Activated naive CD4-positive, alpha-beta T cell treated with Interleukin-2 at 50 U/mL for 16 hours (primary cell): ENCODE measurements at regions not wholly inside any gene's neighbourhood (a gene's known extent, or its start where the extent isn't known, plus 50 kb on each side); places are given as distances from the start of the nearest gene placed in this dataset.
"Not testable (repeated sequence)": the region's sequence is repeated elsewhere in the genome, so short reads cannot be mapped to it uniquely, and the experiment has no call there.

Experiments
- DNase-seq: peaks from one replicate; pipeline ENCODE4 v3.0.0-alpha.2; 2020

DNA sequence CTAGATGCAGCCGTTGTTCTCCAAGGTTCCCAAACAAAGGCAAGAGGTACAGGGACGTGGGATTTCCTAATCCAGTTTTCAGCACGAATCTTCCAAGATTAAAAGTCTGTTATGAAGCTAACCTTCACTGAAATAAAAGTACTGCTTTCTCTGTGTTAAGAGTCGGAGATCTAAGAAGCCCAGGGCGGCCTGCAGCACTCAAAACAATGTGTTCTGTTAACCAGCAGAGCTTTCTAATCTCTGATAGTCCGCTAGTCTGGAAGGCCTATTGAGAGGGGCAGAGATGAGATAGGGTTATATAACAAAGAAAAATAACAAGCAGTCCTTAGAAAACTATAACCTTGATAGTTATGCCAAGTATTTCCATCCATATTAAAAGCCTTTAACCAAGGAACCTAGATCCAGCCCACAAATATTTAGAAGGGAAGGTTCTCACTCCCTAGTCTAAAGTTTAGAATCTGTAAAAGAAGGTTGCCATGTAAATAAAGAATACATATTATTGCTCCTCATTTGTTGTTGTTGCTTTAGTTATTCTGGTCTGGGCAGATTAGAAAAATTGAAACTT is 106.3 kb upstream of the SVIL start:
- no peak for DNase-seq

GRCh38 chr10:29738341-29738740 is 103.6 kb upstream of the SVIL start:
- no peak for DNase-seq

DNA sequence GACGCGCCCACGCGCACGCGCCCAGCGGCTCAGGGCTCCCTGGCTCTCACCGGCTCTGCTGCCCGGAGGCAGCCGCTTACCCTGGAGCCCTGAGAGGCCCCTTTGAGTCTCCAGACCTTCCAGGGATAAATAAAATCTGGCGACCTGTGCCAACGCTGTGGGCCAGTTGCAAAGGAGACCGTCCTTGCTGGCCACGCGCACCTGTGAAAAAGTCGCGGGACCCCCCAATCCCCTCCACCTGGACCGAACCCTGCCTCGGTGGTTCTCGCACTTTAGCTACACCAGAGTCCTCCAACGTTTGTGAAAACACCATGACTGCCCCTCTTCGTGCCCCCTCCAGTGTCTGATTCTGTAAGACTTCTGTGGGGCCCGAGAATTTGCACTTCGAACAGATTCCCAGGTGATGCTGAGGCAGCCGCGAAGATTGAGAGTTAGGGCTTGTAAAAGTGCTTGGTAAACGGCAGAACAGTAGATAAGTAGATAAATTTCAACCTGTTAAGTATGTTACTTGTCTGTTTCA is 102.4 kb upstream of the SVIL start:
- DNase-seq, result peak; percentile 29

DNA sequence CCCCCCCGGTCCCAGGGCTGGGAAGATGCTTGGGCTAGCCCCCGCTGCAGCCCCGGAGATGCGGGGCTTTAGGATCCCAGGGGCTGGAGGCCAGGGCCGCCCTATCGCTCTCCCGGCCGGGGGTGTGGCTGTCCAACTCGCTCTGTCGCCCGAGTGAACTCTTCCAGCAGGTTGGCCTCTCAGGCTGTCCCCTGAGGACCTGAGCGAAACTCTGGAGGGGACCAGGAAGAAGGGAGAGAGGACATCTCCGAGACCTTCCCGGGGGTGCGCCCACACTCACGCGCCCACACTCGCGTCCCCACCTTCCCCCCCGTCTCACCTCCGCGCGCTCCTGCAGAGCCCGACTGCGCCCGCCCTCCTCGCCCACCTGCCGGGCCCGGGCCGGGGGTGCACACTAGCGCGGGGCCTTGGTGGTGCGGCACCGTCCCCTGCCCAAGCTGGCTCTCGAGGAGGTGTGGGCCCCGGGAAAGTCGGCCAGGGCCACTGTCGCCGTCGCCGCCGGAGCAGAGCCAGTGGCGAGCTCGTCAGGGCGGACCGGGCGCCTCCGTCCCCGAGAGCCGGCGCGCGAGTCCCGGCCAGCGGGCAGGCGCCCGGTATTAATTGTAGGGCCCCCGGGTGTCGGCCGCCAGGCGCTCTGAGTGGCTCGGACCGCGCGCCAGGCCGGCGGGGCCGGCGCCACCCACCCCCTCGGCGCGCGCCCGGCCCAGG is 101.7 kb upstream of the SVIL start:
- peak; percentile 24 for DNase-seq

- peak; percentile 87 for DNase-seq
These were observed 101.0 kb upstream of the SVIL start for GRCh38 chr10:29735628-29736365.

DNA sequence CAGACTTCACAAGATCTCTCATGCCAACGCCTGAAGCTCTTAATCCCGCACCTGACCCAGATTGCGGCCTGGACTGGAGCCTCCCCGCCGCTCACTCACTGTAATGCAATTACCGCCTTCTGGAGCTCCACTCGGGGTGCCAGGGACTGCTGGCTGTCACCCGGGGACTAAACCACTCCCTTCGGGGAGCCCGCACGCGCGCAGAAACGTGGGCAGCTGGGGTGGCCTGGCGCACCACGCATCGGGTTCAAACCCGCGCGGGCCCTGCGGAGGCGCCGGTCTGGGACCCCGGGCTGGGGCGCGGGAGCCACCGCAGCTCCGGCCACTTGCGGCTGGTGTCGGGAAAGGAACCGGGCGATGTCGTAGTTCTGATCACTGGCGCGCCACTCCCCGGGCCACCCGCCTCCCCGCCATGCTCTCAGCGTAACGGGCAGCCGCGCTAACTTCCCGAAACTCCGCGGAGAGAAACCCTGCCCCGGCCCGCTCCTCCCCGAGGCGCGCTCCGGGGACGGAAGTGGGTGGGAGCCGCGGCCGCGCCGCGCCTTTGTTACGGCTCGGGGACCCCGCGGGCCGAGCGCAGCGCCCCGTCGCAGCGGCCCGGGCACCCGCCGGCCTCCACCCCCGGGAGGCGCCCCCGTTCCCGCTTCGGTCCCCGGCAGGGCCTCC is 100.3 kb upstream of the SVIL start:
- DNase-seq, result peak; percentile 53

DNA sequence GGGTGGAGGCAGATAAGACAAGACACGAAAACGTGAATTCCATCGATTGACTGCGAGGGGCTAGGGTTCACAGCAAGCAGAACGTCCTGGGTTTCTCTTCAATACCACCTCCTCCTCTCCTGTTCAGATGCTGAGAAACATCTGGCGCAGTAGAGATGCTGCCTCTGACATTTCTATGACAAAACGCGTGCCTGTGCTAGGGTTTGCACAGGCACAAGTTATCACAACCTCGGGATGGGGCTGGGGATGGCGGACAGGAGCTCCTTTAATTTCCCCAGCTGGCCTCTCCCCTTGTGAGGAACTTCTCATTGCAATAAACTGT is 99.8 kb upstream of the SVIL start:
- DNase-seq, result no peak

DNA sequence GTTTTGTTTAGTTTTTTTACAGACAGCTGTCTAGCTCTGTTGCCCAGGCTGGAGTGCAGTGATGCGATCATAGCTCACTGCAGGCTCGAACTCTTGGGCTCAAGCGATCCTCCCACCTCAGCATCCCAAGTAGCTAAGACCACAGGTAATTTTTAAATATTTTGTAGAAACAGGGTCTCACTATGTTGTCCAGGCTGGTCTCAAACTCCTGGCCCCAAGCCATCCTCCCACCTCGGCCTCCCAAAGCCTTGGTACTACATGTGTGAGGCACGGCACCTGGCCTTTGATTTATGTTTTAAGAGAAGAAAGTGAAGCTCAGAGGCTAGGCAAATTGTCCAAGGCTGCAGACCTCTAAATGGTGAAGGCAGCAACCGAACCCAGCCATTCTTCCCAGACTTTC is 98.6 kb upstream of the SVIL start:
- no peak for DNase-seq

DNA sequence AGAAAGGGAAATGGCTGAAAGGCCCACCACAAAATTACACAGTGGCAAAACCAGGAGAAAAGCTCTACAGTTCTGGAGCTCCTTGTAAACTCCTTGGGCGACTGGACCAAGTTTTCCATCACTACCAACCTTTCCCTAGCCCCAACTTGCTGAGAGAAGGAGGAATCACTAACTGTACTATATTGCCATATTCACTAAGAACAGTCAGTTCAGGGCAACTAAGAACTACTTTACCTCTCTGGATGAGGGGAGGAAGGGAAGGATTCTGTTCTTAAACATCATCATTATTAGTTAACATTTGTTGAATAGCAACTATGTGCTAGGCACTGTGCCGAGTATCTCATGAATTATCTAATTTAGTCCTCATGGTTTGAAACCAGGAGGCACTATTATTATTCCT is 98.1 kb upstream of the SVIL start:
- no peak for DNase-seq

GRCh38 chr10:29731760-29732159 is 97.0 kb upstream of the SVIL start:
- DNase-seq, result no peak

- no peak for DNase-seq
These were observed 96.2 kb upstream of the SVIL start for GRCh38 chr10:29730969-29731368.

GRCh38 chr10:29730458-29730857 is 95.7 kb upstream of the SVIL start:
- no peak for DNase-seq

DNA sequence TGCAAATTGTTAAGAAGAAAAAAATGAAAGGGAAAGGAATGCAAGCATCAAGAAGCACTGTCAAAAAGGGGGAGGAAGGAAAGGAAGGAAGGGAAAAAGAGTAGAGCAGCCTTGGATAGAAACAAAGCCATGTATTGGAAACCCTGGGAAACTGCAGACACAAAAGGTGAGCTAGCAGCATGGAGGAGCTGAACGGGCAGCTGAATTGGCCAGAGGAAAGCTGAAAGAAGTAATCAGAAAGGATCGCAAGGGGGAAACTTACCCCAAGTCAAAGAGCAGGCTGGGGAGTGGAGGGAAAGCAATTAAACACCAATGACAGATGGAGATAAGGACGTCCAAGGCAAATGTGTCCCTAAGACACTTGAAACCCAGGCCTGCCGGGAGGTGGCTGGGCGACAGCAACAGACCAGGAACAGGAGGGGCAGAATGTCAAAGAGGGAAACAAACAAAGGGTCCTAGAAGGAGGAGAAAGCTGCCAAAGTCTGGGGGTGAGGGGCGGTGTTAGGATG is 93.8 kb upstream of the SVIL start:
- no peak for DNase-seq

GRCh38 chr10:29725927-29726326 is 91.2 kb upstream of the SVIL start:
- not testable (repeated sequence) for DNase-seq

DNA sequence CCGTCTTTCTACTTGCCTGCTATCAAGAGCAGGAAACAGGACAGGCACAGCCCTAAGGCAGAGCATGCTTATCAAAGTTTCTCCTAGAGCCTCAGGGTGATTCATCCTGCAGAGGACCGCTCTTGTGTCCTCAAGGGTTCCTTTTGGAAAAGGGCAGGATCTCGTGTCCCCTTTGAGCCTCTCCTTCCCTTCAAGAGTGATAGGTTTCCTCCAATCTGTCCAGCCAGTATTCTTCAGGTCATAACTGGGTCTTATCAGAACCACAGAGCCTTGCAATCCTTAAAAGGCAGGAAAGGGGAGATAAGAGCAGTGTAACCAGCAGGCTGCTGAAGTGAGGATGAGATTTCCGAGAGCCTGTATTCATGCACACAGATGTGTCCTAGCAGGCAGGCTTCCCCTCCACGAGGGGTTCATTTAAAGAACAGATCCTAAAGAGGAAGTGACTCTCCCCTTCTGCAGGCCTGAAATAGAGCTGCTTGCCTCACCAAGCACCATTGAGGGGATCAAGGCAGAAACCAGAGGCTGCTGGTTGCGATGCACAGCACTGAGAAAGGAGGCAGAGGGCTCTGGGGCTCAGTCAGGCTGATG is 90.5 kb upstream of the SVIL start:
- DNase-seq, result no peak

- DNase-seq, result no peak
These were observed 89.0 kb upstream of the SVIL start for GRCh38 chr10:29723726-29724125.

DNA sequence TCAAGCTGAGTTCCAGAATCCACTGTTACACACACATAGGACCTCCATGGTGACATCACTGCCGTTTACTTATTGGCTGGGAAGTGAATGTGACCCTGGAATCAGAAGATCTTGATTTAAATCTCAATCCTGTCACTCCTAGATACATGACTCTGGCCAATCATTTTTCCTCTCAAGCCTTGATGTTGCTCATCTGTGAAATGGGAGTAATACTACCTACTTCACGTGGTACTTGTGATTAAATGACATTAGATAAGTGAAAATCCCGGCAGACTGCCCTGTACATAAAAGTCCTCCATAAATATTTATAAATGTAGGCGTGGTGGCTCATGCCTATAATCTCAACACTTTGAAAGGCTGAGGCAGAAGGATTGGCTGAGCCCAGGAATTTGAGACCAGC is 88.0 kb upstream of the SVIL start:
- DNase-seq, result no peak

DNA sequence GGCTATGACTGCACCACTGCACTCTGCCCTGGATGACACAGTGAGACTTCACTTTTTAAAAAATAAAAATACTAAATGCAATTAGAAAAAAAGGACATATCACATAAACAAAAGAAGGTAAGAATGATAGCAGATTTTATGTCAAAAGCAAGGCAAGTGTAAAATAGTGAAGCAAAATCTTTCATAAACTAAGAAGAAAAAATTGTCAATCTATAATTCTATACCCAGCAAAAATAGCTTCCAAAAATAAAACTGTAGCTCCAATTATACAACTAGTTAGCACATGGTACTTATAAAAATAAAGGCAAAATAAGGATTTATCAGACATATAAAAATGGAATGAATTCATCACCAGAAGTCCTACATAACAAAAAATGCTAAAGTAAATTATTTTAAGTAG is 85.4 kb upstream of the SVIL start:
- no peak for DNase-seq

DNA sequence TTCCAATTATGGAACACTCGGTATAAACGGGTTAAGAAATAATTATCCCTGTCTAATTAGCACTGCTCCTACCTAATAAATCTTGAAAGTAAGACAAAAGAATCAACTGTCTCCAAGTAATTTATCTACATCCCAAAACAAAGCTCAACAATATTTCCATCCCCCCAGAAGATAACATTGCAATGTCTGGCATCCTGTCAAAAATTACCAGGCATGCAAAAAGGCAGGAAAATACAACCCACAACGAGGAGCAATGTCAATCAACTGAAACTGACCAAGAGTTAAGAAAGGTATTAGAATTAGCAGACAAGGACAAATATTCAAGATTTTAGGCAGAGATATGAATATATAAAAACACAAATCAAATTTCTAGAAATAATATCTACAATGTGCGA is 84.5 kb upstream of the SVIL start:
- DNase-seq, result no peak

DNA sequence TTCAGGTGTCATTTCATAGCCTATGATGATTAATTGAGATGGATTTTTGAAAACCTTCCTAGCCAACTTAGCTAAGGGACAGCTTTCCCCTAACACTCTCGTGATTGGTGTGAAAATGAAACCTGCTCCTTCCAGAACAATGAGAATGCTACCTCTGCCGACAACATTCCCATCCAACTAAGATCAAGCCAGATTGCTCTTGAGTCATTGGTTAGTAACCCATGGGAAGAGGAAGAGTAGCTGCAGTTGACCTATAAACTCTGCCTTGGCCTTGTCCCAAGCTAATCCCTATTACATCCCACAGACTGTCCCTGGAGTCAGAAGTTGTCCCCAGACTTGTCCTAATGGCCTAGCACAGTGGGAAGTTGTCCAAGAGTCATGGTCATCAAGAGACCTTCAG is 80.5 kb upstream of the SVIL start:
- DNase-seq, result no peak

GRCh38 chr10:29714096-29714874 is 79.5 kb upstream of the SVIL start:
- no peak for DNase-seq

DNA sequence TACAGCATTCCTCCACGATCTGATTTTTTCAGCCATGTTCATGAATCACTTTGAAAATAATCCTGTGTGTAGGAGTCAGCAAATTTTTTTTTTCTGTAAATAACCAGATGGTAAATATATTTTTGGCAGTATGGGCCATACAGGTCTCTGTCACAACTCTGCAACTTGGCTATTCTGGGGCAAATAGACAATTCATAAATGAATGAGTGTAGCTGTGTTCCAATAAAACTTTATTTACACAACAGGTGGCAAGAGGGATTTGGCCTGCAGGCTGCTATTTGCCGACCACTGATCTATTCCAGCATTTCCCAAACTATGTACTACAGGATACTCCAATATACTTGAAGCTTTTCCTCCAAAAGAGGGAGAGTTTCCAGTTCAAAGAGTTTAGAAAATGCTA is 78.7 kb upstream of the SVIL start:
- DNase-seq, result no peak
